ENCODE measurements at regions not wholly inside any gene's neighbourhood (a gene's known extent, or its start where the extent isn't known, plus 50 kb on each side); places are given as distances from the start of the nearest gene placed in this dataset.
"Not testable (repeated sequence)": the region's sequence is repeated elsewhere in the genome, so short reads cannot be mapped to it uniquely, and the experiment has no call there.

DNA sequence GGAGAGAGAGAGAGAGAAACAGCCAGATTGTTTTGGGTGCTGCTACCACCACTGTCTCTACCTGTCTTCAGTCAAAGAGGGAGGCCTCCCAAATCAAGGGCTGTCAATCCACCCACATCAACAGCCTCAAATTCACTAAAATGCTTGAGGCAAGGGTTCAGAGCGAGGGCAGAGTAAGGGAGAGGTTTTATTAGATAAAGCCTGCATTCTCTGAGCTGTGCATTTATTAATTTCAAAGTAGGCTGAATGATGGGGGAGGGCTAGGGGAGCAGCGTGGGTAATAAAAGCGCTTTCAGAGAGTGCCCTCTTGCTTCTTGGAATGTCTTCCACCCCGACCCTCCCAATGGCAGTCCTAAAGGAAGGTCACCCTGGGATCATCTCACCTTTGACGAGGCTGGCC is 636.5 kb upstream of the TBX3 start:
- no peak for DNase-seq (ENCODE audit: low read depth)

DNA sequence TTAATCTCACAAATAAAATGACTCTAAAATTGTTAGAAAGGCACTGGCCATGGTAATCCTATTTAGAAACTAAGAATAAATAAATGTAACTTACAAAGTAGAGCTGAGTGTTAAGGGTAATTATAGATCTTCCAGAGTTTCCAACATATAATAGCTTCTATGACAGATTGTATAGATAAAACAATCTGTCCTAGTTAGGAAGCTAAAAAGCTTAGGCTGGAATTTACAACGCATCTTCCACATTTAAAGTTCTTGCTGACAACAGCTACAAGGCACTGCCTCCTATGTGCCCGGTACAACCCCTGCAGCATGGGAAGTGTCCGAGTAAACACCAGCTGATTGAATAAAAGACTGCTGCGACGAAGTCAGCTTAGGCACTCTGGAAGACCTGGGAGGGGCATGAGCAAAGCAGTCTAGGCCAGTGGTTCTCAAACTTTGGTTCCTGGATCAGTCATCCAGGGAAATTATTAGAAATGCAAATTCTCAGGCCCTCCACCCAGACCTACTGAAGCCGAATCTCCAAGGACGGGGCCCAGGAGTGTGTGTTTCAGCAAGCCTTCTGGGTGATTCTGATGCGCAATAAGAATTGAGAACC is 635.6 kb upstream of the TBX3 start:
- DNase-seq (ENCODE audit: low read depth) = no peak

DNA sequence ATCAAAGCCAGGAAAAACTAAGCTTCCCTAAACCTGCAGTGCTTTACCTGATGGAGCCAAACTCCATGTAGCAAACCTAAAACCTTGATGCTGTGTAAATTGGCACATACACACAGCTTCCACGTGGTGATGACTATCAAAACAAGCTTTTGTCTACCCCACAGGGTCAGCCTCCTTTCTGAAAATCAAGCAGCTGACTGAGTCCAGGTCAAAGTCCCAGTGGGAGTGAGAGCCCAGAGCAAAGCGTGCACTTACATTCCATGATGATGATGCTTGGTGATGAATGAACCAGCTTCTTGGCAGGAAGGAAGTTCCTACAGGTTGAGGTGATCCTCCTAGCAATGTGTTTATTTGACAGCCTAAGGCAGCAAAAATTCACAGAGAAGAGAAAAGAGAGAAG is 630.0 kb upstream of the TBX3 start:
- peak; percentile 74 for DNase-seq (ENCODE audit: low read depth)

DNA sequence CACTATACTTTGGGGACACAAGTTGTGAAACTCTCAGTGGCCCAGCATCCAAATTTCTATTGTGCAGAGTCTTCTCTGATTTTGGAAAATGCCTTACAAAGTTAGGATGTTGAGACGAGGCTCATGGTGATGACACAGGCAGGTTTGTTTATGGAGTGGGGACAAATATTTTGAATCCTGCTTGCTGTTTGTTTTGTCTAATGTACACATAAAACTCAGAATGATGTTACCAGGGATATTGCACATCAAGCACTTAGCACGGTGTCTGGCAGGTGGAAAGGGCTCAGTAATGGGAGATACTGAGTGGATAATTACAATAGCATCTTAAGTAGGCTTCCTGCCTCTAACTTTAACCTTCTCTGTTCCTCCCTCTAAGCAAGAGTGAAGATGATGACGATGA is 628.9 kb upstream of the TBX3 start:
- no peak for DNase-seq (ENCODE audit: low read depth)

DNA sequence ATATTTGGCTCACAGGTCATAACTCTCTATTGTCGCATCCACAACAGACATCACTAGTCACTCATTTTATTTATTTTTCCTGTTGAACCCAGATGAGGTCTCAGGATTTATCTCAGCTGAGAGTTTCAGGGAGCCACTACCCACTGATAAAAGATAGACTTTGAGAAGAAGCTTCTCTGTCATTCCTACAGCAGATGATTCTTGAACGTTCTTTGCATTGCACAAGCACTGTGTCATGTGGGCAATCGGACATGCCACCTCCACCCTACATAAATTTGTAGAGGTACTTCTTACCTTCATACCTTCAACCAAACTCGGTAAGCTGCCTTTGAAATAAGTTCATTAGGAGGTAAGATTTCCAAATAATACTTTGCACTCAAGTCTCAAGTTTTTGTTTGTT is 627.9 kb upstream of the TBX3 start:
- no peak for DNase-seq (ENCODE audit: low read depth)

DNA sequence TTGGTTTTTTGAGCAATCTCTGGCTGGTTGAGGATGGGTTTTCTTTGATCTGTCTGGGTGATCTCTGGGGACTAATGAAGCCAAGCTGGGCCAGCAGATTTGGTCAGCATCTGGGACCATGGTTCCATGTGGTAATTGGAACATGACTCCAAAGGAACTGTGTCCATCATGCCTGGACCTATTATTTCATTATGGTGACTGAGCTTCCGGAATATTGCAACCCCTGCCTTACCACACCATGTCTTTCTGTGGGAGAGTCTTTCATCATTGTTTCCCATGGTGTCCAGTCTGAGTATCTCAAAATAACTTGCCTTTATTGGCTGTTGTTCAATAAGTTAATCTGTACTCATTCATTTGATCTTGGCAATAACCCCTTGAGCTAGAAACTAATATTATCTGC is 624.9 kb upstream of the TBX3 start:
- no peak for DNase-seq (ENCODE audit: low read depth)

DNA sequence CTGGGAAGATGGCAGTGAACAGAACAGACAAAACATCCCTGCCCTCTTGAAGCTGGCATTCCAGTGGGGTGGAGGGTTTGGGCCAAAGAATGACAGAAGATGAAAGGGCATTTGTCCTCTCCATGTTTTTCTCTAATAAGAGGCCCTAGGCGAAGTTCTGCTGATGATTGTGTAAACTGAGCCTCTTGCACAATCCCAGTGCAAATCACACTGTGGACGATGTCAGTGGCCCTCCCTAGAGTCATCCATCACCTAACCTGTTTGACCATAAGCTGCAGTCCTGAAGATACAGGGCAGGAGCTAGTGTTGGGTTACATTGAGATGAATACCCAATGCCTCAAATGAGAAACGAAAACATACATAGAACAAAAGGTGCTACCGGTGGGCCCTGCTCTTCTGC is 622.4 kb upstream of the TBX3 start:
- DNase-seq (ENCODE audit: low read depth) = no peak

DNA sequence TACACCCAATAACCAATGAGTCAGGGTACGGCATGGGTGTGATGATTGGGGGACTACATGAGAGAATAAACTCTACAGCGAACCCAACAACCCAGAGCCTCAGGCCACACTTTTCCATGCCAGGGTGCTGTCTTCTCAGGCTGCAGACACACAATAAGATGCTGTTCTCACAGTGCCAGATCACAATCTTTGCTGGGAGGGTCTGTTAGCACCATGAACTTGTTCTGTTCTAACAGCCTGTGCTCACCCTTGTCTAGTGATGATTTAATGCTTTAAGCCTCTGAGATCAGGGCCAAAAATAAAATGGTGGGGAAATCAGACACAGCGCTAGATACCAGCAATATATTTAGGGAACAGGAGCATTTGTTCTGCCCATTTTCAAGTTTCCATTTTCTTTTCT is 621.9 kb upstream of the TBX3 start:
- DNase-seq (ENCODE audit: low read depth) = no peak

DNA sequence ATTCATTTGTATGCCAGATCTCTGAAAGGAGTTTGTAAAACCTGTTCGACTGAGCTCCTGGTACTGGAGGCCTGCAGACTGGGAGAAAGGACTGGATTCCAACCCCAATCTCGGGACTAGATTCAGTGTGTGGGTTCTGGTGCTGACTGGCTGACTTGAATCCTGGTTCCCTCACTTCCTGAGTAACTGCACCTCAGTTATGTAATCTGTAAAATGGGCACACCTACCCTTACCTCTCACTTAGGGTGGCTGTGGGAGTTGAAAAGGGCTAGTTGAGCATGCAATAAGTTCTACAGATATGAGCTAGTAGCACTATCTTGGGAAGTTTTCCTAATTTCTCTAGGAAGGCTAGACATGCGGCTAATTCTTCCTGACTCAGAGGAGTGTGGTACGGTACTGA is 621.3 kb upstream of the TBX3 start:
- no peak for DNase-seq (ENCODE audit: low read depth)

DNA sequence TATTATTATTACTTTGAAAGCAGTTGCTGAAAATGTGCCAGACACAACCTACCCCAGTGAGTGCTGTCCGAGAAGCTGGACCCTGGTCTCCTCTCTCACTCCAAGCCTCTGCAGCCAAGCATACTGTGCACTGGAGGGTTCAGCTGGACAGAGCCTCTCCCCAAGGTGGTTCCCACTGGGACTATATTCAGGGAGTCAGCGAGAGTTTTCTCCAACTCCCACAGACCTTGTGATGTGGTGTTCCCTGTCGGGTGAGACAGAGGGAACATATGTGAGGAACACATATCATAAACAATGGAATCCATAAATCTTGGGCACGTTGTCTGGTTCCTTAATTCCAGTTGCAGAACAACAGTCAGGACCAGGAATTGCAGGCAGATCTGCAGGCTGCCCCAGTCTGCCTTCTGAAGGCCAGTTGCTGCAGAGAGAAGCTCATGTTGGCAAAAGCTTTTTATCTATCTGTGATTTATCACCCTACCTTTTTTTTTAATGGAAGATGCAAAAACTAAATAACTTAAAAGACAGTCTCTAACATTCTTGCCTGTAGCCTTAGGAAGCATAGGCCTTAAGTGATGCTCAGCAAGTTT is 619.8 kb upstream of the TBX3 start:
- peak; percentile 9 for DNase-seq (ENCODE audit: low read depth)

DNA sequence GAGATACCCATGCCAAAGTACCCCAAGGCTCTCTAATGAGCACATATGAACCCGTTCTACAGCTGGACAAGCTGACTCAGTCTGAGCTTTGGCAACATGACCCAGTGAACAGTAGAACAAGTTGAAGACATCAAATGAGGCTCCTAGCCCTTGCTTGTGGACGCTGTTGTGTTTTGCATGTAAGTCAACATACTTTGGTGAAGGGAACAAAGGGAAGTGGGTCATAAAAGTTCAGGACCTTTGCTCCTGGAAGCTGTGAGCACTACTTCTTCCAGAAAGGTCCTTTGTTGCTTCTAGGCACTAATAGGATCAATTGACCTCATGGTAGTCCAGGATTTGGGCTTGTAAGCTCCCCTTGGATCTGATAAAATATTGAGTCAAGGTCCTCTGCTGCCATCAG is 613.5 kb upstream of the TBX3 start:
- no peak for DNase-seq (ENCODE audit: low read depth)

DNA sequence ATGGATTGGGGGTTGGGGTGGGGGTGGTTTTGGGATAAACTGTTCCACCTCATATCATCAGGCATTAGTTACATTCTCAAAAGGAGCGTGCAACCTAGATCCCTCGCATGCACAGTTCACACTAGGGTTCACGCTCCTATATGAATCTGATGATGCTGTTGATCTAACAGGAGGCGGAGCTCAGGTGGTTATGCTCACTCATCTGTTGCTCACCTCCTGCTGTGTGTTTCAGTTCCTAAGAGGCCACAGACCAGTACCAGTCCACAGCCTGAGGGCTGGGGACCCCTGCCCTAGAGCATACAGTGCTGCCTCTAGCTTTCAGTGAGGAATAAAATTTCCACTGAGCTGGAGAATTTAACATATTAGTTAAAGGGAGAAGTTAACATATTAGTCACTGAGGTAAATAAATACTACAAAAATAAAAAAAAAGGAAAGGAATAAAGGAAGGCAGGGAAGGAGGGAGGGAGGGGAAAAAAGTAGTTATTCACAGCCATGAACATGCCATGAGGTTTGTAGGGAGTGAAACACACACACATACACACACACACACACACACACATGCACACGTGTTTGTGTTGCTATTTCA is 612.7 kb upstream of the TBX3 start:
- no peak for DNase-seq (ENCODE audit: low read depth)

DNA sequence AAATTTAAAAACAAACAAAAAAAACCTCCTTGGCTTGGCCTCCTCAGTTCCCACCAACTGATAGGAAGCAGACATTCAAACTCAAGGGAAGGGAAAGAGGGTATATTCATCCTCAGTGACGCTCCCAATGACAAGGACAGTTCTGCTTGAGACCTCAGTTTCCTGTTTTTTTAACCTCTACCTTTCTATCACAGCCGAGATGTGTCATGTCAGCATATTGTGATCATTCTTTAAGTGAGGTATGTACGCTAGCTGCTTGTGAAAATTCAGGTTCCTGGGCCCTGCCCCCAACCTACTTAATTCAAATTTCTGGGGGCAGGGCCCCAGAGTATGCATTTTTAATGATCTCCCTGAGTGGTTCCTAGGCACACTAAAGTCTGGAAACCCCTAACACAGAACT is 611.9 kb upstream of the TBX3 start:
- DNase-seq (ENCODE audit: low read depth) = no peak

DNA sequence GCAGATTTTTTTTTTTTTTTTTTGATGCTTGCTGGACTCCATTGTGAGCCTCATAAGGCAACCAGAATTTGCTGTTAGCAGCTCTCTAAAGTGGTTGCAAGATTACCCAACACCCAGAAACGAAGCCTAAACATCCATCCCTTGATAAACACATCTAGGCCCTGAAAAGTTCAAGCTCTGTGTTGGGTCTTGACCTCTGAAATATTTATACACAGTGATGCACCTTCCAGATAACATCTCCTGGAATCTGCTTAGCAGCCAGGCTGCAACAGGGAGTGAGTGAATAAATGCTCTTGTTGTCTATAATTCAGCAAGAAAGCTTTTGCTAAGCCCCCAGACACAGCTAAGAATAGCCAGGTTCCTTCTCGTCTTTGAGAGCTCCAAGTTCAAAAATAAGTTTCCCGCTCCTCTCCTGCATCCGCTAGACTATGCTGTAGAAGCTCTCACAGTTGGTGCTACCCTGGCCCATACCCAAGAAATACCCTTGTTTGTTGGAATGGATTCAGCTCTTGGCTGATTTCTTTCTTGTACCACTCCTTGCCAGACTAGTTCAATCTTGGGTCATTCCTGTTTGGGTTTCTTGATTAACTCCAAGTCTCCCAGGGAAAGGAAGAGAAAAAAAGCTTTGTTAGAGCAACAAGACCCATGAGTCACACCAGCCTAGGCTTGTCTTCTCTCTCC is 610.6 kb upstream of the TBX3 start:
- peak; percentile 44 for DNase-seq (ENCODE audit: low read depth)

DNA sequence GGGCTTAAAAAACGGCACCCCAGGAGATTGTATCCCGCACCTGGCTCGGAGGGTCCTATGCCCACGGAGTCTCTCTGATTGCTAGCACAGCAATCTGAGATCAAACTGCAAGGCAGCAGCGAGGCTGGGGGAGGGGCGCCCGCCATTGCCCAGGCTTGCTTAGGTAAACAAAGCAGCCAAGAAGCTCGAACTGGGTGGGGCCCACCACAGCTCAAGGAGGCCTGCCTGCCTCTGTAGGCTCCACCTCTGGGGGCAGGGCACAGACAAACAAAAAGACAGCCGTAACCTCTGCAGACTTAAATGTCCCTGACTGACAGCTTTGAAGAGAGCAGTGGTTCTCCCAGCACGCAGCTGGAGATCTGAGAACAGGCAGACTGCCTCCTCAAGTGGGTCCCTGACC is 601.5 kb upstream of the TBX3 start:
- DNase-seq (ENCODE audit: low read depth) = not testable (repeated sequence)

DNA sequence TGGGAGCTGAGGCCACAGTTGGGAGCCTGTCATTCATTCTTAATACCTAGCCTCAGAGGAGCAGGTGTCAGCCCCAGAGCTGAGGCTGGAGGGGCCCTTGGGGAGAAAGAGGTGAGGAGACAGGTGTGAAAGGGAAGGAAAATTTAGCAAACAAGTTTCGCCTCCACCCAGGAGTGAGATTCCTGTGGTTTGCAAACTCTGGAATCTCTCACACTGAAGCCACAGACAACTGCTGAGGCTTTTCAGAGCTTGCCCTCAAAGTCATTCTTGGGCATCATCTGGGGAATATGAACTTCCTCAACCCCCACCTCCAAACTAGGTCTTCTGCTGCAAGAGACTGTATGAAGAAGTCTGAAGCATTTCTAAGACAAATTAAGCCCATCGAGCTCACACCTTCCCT is 589.5 kb upstream of the TBX3 start:
- no peak for DNase-seq (ENCODE audit: low read depth)

DNA sequence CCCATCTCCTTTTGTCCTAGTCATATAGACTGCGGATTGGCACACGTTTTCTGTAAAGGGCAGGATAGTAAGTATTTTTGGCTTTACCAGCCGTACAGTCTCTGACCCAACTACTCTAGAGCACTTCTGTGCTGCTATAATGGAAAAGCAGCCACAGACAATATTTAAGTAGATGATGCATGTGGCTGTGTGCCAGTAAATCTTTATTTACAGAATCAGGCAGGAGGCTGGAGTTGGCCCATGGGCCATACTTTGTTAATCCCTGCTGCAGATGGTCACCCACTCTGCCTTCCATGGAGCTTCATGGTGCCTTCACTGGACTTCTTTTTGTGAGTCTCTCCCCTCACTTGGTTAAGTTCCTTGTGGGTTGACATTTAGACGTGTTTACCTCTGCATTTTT is 584.5 kb upstream of the TBX3 start:
- DNase-seq (ENCODE audit: low read depth) = no peak

DNA sequence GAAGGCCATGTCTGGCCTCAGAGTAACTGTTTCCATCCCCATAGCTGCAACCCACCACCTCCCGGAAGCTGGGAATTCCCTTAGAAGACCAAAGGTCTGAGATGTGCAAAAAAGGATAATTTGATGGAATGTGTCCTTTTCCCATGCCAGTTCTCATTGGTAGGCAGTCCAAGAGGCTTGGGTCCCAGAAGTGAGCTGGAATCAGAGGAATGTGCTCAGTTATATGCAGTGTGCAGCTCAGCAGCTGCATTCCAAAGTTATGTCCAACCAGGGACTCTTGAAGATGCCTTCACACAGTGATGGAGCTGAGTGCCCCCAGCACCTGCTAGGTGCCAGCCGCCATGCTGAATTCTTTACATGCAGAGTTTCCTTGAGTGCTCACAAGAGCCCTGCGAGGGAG is 583.9 kb upstream of the TBX3 start:
- peak; percentile 71 for DNase-seq (ENCODE audit: low read depth)

DNA sequence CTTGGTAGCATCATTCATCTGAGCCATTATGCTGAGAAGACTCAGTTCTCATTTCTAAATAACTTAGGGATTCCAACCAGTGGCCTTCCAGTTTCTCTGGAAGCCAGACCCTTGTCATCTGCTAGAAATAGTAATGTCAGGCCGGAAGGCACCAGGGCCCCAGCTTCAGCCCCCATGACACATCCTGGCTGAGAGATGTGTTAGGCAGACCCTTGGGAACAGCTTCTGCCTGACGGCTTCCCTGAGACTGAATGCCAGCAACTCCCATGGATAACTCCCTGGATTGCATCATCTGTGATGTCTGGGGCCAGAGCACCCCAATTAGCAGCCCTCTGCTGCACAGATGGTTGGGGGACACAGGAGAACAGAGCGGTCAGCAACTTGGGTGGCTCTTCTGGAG is 583.5 kb upstream of the TBX3 start:
- no peak for DNase-seq (ENCODE audit: low read depth)

DNA sequence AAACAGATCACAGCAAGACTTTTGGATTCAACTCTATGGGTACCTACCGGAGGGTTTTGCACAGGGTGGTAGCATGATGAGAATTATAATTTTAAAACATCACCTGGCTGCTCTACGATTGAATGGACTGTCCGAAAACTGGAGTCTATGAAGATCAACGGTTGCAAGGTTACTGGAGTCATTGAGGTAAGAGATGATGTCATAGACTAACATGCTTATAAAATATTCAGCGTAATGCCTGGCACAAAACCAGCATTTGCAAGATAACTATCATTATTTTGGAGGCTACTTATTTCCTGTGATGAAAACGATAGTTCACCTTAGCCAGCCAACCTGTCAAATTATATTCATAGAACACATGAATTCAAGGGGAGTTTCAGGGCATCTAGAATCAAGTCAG is 580.6 kb upstream of the TBX3 start:
- no peak for DNase-seq (ENCODE audit: low read depth)

DNA sequence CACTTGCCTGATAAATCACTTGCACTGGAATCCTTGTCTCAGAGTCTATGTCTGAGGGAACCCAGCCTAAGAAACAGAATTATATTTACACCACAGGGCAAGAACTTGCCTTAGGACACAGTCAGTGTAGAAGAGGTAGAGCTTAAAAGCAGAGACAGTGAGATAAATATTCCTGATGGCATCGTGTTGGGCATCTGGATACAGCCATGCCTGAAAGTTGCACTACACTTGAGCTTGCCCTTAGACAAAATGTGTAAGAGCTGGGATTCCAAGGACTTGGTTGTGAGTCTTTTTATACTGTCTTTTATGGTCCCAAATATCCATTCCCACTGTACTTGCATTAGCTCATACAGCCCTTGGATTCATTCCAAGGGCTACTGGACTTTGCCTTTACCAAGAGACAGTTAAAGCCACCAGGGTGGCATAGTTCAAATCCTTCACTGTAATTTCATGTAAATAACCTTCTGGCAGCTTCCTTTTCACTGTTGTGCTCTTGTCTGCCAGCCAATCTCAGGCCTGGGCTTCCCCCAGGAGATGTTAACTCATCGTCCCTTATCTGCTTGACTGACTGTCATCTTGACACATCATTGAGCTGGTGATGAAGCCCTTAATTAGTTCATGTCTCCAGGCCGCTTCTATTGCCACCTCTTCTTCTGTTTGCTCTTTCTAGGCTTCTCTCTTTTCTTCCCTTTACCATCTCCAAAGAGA is 577.9 kb upstream of the TBX3 start:
- DNase-seq (ENCODE audit: low read depth) = peak; percentile 66

DNA sequence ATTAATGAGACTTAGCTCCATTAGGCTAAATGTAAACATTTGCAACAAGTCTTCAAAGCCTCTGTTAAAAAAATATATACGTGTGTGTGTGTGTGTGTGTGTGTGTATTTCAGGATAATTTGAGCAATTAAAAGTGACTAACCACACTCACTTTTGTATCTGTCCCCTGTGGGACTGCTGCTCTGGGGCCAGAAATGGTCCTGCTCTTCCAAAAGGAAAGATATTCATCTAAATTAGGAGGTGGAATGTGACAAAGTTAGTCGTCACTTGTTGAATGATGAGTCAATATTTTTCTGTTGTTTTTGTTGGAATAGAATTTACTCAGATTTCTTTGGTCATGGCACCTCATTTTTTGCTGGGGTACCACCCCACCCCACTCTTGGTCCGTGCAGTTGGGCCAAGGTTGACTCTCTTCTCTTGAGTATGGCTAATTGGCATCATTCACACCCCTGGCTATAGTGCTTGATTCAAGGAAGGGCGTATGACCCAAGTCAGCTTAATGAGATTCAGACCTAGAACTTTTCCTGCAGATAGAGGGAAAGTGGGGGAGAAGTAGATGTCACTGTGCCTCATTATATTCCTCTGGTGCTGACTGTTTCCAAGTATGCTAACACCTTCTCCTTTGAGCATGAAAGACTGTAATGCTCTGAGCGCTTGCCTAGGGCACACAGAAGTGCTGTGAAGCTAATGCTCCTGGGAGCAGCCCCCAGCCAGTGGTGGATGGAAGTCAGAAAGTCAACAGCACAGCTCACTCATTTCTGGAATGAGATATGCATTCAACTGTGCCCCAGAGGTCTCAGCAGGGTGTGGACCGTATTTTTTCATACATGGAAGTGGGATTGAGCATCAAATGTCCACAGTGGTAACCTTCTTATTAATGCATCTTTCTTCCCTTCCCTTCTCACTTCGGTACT is 577.0 kb upstream of the TBX3 start:
- peak; percentile 33 for DNase-seq (ENCODE audit: low read depth)

Measured in EH (cell line).